ENCODE measurements at regions not wholly inside any gene's neighbourhood (a gene's known extent, or its start where the extent isn't known, plus 50 kb on each side); places are given as distances from the start of the nearest gene placed in this dataset.
"Not testable (repeated sequence)": the region's sequence is repeated elsewhere in the genome, so short reads cannot be mapped to it uniquely, and the experiment has no call there.

DNA sequence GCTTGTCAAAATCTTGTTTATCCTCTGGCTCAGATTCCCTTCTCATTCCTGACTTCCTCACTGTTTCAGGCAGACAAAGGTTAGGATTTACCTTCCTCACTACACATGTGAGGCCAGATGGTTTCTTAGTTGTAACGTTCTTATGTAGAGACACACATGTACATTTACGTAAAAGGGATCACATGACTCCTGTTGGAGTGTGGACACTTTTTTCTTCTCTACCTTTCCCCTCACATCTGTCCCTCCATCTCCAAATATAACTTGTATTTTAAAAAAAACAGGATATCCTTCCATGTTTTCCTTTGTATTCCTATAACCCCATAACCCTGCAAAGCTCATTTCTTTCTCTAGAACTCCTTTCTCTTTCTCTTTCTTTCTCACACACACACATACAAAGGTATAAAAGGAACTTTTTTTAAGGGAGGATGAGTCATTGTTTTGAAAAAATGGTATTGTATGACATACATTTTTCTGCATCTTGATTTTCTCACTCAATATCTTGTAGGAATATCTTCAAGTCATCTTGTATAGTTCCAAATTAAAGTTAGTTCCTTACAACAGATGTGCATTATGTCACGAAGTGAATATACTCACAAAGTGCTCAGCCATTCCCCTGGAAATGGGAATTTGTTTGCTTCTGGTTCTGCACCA is 78.2 kb upstream of the SULF2 start:
- ATAC-seq: no peak
- DNase-seq: no peak

DNA sequence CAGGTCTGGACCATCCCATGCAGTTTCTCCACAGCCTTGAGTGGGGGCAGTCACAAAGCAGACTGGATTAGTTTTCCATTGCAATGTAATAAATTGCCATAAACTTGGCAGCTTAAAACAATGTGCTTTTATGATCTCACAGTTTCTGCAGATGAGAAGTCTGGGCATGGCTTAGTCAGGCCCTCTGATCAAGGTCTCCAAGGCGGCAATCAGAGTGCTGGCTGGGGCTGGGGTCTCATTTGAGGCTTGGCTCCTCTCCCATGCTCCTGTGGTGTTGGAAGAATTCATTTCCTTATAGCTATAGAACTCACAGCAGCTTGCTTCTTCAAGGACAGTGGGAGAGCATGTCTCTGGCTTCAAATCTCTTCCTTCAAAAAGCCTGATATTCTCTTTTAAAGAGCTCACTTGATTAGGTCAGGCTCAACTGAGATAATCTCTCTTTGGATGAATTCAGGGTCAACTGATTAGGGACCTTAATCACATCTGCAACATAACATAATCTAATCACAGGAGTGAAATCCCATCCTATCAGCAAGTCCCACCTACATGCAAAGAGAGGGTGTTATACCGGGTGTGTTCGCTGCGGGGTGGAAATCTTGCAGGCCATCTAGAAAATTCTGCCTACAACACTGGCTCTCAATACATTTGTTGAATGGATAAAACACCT is 77.4 kb upstream of the SULF2 start:
- no peak for DNase-seq
- ATAC-seq: no peak

DNA sequence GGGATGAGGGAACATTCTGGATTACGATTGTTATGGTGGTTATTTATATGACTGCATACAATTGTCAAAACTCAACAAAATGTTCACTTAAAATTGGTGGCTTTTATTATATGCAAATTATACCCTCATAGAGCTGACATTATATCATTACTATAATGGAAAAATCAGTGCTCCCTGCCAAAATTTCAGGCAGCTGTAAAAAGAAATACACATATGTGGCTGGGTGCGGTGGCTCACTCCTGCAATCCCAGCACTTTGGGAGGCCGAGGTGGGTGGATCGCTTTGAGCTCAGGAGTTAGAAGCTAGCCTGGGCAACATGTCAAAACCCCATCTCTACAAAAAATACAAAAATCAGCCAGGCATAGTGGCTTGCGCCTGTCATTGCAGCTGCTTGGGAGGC is 75.8 kb upstream of the SULF2 start:
- ATAC-seq (no peak), DNase-seq (no peak)

DNA sequence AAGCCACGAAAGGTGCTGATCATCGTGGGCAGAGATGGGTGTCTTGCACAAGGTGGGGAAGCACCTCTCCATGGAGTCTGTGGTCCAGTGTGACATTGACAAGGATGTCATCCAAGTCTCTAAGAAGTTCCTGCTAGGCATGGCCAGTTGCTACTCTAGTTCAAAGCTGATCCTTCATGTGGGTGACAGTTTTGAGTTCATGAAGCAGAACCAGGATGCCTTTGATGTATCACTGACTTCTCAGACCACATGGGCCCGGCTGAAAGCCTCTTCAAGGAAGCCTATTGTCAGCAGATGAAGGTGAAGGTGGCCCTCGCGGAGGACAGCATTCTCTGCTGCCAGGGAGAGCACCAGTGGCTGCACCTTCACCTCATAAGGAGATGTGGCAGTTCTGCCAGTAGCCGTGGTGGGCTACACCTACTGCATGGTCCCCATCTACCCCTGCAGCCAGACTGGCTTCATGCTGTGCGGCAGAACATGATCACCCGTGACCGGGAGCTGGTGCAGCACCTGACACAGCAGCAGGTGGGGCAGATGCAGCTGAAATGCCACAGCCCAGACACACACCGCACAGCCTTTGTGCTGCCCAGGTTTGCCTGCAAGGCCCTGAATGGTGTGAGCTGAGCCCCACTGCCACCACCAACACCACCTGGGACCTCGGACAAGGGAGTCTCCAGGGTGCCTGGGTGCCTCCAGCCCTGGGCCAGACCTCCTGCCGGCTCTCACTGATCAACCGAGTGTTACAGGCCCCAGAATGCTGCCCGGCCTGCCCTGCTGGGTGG is 75.0 kb upstream of the SULF2 start:
- ATAC-seq (no peak), DNase-seq (no peak)

DNA sequence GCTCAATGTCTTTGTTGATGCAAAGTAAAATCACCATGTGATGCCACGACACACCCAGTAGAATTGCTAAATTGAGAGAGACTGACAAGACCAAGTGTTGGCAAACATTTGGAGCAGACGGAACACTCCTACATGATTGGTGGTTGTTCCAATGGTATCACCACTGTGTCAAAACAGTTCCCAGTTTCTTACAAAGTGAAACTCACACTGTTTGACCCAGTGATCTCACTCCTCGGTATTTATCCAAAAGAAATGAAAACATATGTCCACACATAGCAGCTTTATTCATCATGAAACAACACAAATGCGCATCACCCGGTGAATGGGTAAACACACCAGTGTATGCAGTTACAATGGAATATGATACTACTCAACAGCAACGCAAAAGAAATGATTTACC is 74.0 kb upstream of the SULF2 start:
- DNase-seq: no peak
- no peak for ATAC-seq

DNA sequence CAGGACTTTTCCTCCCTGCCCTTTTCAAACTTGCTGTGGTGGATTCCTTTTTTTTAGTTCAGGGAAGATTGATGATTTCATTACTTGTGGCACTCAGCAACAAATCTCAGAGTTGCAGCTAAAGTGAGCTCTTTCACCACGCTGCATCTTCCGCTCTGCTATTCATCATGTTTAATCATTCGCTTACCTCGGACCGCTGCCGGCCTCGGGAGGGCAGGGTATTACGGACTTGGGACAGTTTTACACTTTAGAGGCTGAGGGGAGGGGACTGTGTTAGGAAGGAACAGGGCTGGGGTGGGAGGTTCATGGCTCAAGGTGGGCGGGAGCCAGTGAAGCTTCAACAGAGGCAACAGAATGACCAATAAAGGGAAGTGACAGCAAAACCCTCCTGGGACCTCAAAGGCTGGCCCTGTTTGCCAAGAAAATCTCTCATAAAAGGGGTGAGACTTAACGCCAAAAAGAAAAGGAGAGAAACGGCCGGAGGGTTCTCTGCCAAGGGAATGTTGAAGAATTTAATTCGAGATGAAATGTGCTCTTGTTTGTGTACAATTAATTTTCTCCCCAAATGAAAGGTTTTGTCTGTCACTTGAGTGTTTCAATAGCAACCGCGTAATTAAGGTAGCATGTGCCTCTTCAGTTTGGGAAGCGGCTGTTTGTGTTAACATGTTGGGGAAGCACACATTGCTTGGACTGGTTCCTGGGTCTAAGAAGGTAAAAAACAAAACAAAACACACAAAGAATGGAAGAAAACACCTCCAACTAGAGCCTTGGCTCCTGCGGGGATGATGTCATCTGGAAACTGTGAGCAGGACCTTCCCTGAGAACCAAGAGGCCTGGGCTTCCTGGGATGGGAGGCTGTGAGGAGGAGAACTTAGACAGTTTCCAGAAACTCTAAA is 72.5 kb upstream of the SULF2 start:
- ATAC-seq: no peak

DNA sequence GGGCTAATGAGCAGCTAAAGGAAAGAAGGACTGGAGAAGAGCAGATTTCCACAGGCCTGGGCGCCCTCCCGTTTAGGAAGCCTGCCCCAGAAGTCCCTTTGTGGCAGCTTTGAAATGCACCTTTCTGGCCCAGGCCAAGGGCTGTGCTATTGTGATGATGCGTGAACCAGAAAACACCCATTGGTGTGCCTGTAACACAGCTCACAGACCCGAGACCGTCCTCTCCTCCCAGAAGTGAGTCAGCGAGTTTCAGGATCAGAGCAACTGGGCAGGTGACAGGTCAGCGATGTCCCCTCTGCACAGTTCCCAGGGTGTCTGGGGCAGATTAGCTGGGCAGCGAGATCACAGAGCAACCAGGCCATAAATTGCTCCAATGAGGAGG is 71.9 kb upstream of the SULF2 start:
- DNase-seq (no peak), ATAC-seq (no peak)

More for the DNA sequence above, 72.5 kb upstream of the SULF2 start:
- no peak for DNase-seq

DNA sequence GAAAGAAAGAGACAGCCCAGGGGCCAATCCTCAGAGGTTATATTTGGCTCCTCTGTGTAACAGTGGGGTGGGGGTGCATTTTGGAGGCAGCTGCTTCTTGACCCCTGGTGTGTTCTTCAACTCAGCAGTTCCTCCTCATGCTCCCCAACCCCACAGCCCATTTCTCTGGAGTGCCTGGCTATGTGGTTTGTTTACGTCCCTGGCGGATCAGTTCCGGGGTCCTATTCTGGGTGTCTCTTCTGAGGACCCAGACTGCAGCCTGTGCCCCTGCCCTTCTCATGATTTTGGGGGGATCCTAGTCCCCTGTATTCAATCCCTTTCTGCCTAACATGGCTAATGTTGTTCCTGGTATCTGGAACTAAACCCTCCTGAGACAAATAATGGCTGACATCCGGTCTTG is 70.5 kb upstream of the SULF2 start:
- no peak for ATAC-seq
- DNase-seq: no peak

DNA sequence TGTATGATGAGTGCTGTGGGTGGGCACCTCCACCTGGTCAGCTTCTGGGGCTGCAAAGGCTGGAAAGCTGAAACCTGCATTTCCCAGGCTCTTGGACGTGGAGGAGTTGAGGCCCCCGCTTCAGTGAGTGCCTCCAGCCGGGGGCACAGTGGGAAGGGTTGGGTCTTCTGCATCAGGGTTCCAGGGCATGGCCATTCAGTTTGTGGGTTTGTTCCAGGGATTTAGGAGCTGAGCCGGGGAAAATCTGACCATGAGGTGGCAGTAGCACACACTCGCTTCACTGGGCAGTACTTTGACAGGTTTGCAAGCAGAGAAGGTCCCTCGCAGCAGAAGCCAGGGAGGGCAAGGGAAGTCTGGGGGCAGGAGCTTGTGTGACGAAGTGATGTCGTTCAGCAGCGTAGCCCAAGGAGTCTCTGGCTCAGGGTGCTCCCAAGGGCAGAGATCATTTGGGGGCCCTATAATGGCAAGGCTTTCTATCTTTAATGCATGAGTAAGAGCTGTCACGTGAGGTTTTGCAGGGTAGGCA is 69.5 kb upstream of the SULF2 start:
- DNase-seq (no peak), ATAC-seq (no peak)

DNA sequence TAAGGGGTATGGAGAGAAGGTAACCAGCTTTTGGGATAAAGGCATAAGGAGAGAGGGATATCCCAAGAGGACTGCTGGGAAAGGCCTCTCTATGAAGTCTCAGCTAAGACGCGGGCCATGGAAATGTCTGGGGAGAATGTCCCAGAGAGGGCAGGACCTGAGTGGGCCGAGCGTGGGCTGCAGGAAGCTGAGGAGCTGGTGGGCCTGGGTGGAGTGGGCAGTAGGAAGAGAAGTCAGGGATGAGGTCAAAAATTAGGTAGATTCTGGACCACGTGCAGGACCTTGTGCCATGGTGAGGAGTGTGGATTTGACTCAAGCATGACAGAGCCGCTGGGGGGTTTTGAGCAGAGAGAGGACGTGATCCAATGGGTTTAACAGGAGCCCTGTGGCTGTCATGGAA is 66.5 kb upstream of the SULF2 start:
- ATAC-seq (no peak), DNase-seq (no peak)

DNA sequence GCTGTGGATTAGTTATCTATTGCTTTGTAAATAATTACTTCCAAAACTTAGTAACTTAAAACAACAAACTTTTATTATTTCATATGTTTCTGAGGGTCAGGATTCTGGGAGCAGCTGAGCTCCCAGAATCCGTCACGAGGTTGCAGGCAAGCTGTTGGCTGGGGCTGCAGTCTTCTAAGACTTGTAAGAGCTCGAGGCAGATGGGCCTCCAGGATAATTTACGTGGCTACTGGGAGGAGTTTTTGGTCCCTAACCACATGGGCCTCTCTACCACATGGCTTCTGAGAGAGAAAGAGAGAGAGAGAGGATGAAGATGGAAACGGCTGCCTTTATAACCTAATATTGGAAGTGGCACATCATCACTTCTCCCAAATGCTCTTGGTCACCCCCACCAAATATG is 64.9 kb upstream of the SULF2 start:
- ATAC-seq: no peak
- DNase-seq: no peak

DNA sequence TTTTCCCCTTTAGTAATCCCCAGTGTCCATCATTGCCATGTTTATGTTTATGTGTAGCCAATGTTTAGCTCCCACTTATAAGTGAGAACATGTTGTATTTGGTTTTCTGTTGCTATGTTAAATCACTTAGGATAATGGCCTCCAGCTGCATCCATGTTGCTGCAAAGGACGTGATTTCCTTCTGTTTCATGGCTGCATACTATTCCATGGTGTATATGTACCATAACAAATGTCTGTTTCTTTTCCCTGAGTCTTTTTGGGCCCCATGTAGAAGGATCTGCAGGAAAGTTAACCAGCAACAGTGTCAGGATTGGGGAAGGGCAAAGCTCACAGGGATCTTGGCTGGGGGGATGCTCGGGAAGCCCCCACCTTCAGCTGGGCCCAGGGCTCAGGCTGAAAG is 64.3 kb upstream of the SULF2 start:
- DNase-seq: no peak
- ATAC-seq: no peak

DNA sequence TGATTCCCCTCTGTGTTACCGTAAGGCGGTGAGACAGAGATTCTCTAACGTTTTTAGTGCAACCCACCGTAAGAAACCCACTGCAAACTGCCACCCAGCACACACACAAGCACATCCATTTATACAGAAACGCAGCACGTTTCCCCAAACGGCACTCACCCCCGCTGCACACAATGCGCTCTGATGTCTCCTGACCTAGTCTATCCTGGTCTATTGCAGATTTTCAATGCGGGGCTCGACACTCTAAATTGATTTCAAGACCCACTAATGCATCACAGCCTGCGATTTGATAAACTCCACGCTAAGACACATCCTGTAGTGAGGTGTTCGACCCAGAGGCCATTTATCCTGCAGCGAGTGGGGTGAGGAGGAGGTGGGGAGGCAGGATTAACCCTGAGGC is 63.7 kb upstream of the SULF2 start:
- ATAC-seq: no peak
- no peak for DNase-seq

DNA sequence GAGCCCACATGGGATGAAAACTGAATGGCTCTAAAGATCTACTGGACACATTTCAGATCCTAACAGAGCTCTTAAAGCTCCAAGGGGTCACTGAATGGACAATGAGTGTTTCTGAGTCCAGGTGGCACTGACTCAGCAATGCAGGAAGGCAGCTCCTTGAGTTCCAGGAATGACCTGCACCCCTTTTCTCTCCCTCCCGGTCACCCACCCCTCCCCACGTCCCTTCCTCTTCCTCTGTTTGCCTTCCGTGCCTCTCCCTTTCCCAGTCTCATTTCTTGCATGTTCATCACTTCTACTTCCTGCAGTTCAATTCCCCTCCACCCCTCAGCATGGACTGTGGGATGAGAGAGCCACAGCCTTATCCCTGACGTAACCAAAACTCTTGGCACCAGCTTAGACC is 63.3 kb upstream of the SULF2 start:
- not testable (repeated sequence) for DNase-seq, ATAC-seq

DNA sequence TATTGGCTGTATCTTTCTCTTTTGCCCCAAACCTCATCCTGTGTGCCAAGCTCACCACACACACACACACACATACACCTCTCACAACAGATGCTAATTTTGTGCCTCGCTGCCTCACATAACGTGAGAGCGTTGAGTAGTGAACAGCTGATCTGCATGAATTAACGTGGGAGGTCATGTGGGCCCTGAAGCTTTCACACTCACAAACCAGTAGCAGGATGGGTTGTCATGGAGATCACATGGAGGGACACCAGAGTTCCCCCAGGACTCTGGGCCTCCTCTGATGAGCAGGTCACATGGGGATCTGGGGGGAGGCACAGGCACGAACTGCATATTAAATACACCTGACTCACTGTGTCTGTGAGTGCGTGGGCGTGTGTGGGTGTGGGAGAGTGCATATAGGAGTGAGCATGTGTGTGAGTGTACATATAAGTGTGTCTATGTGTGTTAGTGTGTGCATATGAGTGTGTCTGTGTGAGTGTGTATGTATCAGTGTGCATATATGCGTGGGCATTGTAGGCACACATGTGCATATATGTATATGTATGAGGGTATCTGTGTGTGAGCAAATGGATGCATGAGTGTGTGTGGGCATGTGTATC is 62.7 kb upstream of the SULF2 start:
- DNase-seq: no peak
- no peak for ATAC-seq

DNA sequence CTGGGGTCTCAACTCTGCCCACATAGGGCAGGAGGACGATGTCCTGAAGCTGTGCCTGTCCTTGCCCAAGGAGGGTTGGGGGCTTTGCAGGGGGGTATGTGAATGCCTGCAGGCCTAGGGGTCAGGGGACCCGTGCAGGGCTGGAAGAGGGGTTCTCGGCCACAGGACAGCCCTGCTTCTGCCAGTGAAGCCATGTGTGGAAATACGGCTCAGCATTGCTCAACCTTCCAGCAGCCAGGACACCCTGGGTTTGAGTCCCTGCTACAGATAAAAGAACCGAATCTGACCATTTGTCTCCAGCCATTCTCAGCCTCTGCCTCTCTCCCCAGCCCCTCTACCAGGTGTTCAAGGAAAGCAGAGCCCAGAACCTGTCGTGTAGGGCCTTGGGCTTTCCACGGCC is 61.9 kb upstream of the SULF2 start:
- ATAC-seq: not testable (repeated sequence)

DNA sequence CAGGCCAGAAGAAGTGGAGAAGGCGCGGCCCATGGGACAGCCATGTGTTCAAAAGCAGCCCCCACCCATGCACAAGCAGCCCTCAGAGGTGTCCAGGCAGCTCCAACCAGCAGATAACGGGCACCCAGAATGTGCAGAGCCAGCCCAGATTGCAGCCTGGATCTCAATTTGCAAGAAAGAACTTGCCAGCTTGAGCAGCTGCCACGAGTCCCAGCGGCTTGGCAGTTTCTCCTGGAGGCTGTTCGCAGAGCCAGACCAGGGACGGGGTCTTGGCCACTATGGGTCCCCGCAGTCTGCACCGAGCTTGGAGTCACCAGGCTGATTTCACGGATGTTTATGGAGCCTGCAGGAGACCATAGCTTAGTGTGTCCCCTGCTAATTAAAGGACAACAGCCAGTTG is 61.4 kb upstream of the SULF2 start:
- DNase-seq, ATAC-seq: not testable (repeated sequence)

More for the DNA sequence above, 61.9 kb upstream of the SULF2 start:
- not testable (repeated sequence) for DNase-seq

DNA sequence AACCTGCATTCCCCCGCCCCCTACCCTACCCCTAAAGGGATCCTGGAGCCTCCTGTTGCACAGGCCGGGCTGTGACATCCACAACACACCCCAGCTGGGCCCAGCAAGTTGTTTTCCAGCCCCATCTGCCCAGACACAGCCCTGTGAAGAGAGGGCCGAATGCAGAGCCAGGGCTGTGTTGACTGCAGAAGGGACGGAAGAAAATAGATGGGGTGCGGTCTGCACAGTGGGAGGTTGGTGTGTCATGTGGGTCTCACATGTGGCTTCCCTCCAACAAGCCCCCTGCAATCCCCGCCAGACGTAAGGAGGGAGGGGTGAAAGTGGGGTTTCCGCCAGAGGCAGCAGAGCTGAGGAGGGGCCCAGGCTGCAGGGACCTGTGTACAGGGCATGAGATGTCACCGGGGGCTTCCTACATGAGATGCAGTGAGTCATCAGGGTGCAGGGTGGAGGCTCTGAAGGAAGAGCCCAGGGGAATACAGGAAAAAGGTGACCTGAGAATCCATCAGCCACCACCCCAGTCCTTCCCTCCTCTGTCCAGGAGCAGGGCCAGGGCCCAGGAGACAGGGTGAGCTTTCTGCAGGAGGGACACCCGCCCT is 60.2 kb upstream of the SULF2 start:
- ATAC-seq, DNase-seq: not testable (repeated sequence)

DNA sequence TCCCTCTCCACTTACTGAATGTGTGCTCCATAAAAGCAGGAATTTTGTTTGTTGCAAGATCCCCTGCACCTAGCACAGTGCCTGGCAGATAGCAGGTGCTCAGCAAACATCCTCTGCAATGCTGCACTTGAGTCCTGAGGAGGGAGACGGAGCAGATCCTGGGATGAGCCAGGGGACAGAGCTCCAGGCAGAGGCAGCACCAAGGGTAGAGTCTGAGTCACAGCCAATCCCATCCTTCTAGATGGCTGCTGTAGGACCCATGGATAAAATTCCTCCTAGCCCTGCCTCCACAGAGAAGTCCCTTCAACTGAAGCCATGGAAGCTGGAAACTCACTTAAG is 59.3 kb upstream of the SULF2 start:
- DNase-seq, ATAC-seq: not testable (repeated sequence)

DNA sequence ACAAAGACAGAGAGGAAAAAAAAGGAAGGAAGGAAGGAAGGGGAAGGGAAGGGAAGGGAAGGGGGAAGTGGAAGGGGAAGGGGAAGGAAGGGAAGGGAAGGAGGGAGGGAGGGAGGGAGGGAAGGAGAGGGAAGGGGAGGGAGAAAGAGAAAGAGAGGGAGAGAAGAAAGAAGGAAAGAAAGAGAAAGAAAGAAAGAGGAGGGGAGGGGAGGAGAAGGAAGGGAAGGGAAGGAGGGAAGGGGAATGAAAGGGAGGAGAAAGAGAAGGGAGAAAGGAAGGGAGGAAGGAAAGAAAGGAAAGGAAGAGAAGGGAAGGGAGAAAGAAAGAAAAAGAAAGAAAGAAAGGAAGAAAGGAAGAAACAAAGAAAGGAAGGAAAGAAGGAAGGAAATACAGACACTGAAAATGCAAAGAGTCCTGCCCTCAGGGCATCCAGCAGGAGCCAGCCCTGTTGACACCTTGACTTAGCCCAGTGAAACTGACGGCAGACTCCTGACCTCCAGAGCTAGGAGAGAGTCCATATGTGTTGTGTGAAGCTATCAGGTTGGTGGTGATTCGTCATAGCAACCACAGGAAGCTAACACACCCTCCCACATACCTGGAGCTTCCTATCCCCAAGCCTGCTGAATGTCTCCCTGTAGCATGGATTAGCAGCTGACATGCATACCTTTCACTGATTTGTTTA is 58.7 kb upstream of the SULF2 start:
- DNase-seq (no peak), ATAC-seq (no peak)

DNA sequence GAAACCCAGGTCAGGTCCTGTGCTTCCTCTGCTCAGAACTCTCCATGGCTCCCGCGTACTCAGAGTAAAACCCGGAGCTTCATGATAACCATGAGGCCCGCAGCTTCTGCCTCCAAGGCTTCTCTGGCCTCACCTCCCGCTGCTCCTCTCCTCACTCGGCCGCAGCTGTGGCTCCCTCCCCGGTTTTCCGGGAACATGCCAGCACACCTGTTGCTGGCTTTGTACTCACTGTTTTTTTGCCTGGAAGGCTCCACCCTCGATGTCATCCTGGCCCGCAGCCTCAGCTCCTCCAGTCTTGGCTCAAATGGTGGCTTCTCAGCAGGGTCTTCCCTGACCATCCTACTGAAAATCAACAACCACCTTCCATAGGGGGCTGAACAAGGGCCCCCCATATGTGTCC is 57.7 kb upstream of the SULF2 start:
- ATAC-seq, DNase-seq: not testable (repeated sequence)
